ENCODE measurements at regions not wholly inside any gene's neighbourhood (a gene's known extent, or its start where the extent isn't known, plus 50 kb on each side); places are given as distances from the start of the nearest gene placed in this dataset.
"Not testable (repeated sequence)": the region's sequence is repeated elsewhere in the genome, so short reads cannot be mapped to it uniquely, and the experiment has no call there.

DNA sequence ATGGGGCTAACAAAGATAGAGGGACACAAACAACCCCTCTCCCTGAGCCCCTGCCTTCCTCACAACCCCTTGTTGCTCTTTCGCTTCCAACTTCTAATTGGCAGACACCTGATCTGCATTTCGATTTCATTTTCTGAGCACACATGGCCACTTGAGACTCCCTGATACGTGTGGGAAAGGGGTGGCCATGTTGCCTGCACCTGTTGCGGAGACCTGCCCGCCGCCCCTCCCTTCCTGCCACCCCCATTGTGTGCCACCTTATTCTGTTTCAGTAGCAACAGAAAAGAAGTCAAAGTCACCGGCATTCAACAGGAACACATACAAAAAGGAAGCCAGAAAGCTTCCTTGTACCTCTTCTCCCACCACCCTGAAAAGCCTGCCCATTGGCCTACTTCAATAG is 254.7 kb upstream of the SOX9 start:
- no peak for DNase-seq

DNA sequence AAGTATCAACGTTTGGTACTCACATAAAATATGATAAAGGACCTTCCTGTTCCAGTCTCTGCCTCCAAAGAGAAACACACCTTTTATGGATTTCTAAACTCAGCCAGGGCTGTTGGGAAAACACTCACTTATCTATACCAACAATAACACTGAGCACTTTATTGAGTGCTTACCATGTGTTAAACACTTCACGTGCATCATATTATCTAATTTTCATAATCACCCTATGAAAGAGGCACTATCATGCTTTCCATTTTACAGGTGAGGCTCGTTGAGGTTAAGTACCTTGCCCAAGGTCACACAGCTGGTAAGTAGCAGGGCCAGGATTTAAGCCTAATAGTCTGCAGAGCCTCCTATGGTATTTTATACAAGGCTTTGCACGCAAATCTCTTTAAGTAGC is 251.5 kb upstream of the SOX9 start:
- no peak for DNase-seq

DNA sequence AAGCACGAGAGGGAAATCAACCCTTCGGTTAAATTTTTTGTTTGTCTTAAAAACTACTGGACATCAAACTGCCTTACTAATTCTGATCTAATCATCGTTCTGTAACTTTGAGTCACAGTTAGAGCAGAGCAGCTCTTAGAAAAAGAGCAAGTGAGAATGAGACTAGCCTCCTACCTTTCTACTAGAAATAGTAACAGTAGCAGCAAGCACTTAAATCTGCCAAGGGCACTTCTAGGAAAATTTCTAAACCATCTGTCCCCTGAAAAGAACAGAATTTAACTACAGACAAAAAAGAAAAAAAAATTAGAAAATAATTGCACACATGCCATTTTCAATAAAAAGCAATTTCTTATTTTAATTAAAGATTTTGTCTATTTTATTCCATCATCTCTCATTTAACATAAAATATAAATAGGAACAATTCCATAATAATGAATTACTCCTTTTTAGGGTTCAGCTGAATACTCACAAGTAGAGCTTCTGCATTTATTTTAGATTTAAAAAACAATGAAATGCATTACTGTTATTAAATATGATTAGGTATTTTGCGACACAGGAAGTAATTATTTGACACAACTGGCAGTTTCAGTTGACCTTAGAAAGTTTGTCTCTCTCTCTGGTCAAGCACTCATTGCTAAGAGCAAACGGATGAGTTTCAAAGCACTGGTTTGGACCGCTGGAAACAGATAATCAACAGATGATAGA is 250.8 kb upstream of the SOX9 start:
- DNase-seq = no peak

DNA sequence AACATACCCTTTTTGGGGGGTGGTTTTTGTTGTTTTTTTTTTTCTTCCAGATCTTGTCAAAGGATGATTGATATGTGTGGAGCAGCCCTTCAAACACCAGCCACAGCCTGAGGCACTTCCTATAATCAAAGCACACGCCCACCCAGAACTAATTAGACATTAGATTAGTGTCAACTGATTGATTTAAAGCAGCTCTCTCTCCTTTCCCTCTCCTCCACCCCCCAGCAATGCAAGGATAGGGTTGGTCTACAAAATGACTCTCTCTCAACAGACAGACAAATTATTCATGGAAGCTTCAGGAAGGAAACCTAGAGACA is 250.3 kb upstream of the SOX9 start:
- no peak for DNase-seq

DNA sequence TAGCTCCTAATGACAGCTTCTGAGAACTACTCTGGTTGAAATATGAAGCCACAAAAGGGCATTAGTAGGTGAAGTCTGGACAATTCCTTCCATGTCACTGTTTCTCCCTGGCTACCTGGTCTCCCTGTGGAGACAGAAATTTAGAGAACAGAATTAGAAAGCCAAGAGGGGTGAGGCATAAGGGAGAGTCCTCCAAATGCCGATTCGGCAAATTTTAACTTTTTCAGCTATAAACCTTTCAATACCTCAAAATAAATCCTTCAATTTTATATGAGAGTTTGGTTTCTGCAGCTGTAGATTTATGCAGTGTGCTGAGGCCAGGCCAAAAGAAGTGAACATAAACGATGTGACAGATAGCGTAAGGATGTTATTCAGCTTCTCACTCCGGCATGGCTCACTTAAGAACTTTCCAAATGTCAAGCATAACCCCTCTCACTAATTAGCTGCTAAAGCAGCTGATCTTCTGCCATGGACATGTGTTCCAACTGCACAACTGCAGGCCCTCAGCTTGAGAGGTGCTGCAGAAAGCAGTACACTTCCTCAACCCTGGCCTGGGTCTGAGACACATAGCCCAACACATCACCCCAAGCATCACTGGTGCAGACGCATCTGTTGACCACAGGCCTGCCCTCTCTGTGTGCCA is 247.9 kb upstream of the SOX9 start:
- no peak for DNase-seq

- not testable (repeated sequence) for DNase-seq
These were observed 246.0 kb upstream of the SOX9 start for GRCh38 chr17:71874773-71875172.

- no peak for DNase-seq
These were observed 242.5 kb upstream of the SOX9 start for GRCh38 chr17:71878271-71878670.

- DNase-seq = no peak
These were observed 241.8 kb upstream of the SOX9 start for GRCh38 chr17:71878998-71879397.

DNA sequence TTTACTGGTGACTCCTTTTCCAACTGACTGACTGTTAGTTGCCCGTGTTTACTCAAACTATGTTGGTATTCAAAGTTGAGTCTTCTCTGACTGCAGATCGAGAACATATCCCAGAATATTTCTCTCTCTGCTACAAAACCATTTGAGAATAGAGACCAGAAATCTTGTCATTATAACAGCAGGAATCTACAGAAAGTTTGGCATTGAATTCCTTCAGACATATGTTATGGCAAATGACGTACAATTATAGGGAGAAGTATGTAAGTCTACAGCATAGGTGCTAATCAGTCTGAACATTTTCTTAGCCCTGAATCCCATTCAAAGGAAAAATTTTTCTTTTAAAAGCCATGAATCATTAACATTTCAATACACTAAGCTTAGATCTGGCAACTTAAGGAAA is 239.8 kb upstream of the SOX9 start:
- DNase-seq = no peak

- DNase-seq = no peak
These were observed 239.2 kb upstream of the SOX9 start for GRCh38 chr17:71881581-71881980.

- DNase-seq = no peak
These were observed 237.6 kb upstream of the SOX9 start for GRCh38 chr17:71883258-71883657.

DNA sequence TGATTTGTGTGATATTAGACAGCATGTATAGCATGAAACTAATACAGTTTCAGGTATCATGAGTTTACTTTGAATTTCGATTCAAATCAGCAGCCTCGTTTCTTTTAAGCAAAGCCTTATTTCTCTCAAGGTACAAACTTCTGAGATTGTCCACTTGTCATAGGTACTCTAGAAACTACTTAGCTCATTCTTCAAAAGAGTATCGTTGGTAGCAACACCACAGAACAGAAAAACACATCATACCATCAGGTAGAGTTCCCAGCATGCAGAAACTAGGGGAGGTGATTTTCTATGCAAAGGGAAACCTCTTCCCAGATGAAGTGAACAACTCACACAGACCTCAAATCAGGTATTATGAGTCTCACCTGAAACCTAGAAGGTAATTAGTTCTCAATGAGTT is 237.0 kb upstream of the SOX9 start:
- DNase-seq = no peak

DNA sequence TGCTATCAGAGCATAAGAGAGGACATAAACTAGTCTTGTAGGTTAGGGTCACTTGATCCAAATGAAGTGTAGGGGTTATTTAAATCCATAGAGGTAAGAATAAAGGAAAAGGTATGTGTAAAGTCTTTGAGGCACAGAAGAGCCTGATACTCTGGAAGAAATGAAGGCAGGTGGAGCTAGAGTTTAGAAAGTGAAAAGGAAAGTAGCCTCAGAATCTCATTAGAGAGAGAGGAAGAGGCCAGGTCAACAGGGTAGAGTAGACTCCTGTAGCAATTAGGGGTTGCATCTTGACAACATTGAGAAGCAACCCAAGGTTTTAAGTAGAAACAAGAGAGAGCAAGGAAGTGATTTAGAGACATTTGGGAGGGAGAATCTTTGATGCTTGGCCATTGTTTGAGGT is 235.2 kb upstream of the SOX9 start:
- DNase-seq = no peak

- no peak for DNase-seq
These were observed 221.5 kb upstream of the SOX9 start for GRCh38 chr17:71899317-71899716.

DNA sequence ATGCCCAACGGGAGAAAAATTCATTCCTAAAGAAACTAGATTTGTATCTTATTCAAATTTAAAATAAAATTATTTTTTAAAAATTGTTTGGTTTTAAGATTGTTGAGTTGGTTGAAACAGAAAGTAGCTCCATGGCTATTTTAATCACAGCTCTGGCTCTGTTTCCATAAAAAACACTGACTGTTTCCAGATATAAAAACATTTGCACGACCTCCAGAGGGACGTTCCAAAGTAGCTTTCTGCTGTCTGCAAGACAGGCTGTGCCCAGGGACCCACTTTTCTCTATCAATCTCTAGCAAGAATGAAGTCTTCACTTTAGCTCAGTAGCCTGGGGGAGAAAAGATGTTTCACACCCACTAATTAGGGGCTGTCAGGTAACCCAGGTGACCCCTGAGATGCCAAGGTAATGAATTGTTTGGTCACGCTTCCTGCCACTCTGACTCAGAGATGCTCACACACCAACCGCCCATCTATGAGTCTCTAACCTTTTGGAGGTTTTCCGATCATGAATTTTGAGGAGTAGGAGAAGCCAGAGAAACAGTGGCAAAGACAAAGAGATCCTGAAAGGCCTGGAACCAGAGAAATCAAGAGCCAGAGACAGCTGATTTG is 220.1 kb upstream of the SOX9 start:
- DNase-seq = no peak

DNA sequence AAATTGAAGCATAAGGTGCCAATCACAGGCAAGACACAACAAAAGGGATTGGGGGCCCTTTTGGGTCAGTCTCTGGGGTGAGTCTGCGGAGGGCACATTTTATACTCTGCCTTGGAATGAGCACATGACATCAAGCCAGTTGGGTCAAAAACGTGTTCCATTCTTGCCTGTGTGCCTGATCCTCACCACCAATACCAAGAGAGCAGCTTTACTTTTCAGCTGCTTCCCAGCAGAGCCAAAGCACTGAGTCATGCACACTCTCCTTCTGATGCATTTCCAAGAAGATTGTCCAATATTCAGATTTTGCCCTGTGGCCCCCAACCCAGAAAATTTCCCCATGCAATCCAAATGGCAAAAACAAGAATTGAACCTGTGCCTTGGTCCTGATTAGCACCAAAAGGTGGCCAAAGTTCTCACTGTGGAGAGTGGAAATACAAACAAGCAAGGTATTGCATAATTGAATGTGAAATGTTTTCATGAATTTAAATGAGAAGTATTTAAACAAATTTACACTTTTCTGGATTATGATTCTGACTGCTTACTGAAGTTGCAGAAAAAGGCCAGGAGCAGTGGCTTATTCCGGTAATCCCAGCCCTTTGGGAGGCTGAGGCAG is 217.8 kb upstream of the SOX9 start:
- DNase-seq = no peak

GRCh38 chr17:71905376-71906031 is 215.3 kb upstream of the SOX9 start:
- DNase-seq = no peak

- DNase-seq = no peak
These were observed 211.7 kb upstream of the SOX9 start for GRCh38 chr17:71909155-71909554.

GRCh38 chr17:71910002-71910401 is 210.8 kb upstream of the SOX9 start:
- DNase-seq = no peak

DNA sequence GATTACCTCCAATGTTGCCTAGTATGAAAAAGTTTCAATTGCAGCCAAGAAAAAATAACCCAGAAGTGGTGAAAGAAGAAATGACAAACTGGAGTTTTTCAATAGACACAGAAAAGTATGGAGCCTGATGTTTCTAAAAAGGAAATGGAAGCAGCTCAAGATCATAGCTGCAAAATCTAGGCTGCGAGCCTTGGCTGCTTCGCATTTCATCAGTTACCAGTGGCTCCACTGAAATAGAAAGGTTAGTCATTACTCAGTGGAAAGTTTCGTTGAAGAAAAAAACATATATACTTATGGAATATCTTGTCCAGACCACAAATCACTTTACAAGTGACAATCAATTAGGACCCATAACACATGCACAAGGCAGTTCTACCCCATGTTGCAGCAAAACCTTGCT is 206.8 kb upstream of the SOX9 start:
- DNase-seq = no peak

DNA sequence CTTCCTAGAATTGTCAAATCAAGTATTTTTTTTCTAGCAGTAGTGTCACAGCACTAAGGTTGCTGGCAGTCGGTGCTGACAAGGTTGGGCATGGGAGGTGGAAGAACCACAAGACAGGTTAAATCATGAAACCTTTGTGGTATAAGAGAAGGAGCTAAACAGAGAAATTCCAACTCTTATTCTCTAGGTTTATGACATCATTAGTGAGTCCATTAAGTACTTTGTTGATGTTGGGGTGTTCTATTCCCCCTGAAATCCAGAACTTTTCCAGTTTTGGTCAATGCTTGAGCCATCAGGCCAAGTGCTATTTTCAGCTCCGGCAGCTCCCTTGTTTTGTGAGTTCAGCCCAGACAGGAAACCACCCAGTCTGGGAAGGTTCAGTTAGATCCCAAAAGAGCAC is 206.0 kb upstream of the SOX9 start:
- no peak for DNase-seq

- DNase-seq = no peak
These were observed 203.1 kb upstream of the SOX9 start for GRCh38 chr17:71917715-71918114.

DNA sequence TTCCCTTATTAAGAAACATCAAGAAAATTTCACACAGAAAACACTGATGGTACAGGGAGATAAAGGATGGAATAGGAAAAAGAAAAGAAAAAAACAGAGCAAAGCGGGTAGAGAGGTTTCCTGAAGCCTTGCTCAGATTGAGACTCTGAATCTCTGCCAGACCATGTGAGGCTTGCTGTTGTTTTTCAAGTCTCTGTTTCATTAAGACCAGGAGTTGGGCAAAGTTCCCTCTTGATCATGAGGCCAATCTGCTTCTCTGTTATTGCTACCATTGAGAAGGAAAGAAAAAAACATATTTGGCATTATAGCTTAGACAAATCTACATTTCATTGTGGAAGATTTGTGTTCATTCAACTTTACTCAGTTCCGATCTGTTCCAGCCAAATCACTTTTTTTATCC is 201.6 kb upstream of the SOX9 start:
- DNase-seq = no peak
